Smooth muscle cell of the brain vasculature (primary cell): ENCODE measurements at regions not wholly inside any gene's neighbourhood (a gene's known extent, or its start where the extent isn't known, plus 50 kb on each side); places are given as distances from the start of the nearest gene placed in this dataset.
"Not testable (repeated sequence)": the region's sequence is repeated elsewhere in the genome, so short reads cannot be mapped to it uniquely, and the experiment has no call there.

Source experiments
- DNase-seq: peaks from one replicate; pipeline ENCODE4 v3.0.0-alpha.2; 2012; ENCODE audit warnings: low read depth, low spot score

DNA sequence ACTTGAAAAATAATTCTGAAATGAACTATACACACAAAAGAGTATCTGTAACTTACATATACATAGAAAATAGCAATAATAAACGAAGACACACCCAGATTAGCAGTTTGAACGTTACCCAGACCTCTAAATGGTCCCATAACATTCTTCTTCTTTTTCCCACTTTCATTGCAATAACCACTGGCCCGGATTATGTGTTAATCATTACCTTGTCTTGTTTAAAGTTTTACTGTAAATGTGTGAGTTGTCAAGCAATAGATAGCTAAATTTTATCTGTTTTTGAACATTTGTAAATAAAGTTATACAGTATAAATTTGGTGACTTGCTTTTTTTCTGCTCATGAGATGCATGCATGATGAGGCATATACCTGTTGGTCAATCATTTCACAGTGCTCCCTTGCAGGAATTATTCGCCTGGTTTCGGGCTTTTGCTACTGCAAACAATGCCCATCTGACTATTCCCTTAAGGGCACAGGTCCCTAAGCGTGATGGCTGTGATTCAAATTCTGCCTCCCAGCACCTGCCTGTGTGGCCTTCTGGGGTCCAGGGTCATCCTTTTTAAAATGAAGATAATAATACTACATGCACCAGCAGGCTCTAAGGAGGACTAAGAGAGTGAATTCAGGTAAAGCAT lies 66.1 kb downstream of the GADD45G start:
- no peak for DNase-seq

DNA sequence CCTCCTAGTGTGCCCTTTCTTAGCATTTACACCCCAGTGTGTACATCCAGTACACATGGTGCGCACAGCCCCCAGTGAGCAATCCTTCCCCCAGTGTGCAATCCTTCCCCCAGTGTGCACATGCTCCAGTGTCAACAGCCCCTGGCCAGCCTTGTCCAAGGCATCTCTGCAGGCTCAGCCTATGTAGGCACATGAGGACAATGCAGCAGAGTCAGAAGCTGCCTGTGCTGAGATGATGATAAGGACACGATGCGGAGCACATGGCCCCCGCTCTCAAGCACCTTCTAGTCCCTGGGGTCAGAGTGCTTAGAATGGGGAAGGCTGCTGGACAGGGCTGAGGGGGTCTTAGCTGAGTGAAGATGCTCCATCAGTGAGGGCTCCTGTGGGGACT lies 69.8 kb downstream of the GADD45G start:
- DNase-seq: no peak

DNA sequence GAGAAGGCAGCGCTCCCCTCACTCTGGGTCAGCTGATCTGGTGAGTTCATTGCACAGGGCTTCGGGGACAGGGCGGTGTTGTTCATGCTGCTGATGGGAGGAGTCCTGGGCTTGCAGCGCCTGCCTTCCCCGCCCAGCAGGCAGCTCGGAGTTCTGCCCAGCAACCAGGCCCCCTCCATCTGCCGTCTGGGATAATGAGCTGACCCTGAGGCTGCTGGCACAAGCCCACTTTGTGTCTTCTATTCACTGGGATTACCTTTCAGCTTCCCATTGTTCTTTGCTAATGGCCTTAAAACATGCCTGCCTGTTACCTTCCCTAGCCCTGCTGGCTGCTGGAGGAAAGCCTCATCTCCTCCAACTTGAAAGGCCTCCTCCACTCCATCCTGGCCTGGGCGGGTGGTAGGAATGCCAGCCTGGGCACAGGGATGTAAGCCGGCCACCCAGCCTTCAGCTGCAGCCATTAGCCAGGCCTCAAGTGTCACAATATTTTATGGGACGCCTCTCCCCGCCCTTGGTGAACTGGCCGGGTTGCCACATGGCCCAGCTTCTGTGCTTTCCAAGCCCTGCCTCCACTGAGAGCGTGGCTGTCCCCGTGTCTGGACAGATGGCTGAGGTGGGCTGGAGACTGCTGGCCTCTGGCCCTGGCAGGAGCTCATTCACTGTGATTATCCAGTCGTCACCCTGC lies 70.4 kb downstream of the GADD45G start:
- DNase-seq: no peak

DNA sequence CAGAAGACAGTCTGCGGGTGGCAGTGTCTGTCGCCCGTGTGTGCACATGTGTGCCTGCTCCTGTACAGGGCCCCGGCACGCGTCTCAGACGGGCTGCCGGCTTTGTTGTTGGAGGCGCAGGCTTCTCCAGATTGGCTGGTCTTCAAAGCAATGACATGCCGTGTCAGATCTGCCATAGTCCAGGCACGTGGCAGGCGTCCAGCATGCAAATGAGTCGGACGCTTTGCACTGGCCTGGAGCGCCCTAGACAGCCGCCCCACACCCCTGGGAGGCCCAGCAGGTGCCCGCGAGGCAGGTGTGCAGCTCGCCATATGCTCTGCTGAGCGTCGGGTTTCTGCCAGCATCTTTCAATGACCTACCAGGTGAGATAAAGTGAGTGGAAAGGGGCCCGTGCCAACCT lies 71.5 kb downstream of the GADD45G start:
- no peak for DNase-seq

DNA sequence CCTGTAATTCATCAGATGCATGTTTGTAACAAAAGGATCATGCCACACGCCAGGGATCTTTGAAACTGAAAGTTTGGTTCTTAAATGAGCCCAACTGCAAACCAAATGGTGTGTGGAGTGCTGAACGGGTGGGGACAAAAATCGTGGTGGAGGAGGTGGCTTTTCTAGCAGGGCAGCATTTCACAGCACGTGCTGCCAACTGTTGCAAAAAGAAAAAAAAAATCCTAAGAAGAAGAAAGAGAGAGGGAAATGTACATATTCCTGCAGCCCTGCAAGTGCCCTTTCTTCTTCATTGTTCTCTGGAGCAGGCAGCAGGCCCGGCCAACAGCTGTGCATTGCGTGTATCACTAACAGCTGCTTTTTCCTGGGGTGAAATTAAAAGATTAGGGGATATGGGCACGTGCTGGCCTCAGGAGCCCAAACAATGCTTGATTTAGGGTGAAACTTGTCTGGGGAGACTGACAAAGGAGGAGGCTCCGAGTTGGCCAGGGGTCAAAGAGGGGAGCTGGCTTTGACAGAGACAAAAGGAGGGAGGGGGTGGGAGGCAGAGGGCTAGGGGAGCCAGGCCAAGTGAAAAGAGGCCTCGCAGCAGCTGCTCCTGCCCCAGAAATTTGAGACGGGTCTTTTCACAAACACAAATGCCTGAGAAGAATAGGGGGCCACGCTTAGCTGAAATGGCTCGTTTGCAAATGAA lies 73.0 kb downstream of the GADD45G start:
- no peak for DNase-seq

DNA sequence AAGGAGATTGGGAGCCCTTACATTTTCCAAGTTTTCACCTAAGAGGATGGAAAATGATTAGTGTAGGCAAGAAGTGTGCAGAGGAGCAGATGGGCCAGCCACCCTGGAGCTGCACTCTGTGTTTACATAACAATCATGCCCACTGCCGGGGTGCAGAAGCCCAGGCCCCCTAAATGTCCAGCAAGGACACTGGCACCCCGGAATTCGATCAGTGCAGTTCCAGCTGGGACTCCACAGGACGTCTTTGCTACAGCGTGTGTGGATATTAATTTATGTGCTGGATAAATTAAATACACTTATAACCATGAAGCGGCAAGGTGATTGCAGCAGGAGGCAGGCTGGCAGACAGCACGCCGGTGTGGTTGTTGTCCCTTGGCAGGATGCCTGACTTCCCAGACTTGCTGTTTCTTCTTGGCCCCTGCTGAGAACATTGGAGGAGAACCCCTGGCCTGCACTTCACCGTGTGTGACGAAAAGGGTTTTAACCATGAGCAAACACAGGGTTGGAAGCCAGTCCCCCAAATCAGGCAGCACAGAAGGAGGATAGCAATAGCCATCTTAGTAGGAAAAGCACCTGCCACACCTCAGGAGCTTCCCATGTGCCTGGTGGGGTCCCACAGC lies 73.7 kb downstream of the GADD45G start:
- no peak for DNase-seq

DNA sequence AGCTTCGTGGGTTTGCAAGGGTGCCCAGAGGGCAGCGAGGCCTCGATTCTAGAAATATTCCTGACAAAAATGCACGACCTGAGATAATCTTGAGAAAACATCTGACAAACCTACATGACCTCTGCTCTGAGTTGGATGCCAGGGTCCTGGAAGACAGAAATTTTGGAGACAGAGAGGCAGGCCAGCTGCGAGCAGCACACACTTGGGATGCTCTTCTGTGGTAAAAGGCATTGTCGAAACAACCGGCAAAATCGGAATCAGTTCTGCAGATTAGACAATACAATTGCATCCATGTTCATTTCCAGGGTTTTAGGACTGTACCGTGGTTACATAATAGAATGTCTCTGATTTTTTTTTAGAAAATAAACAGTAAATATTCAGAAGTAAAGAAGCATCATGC lies 74.2 kb downstream of the GADD45G start:
- no peak for DNase-seq

DNA sequence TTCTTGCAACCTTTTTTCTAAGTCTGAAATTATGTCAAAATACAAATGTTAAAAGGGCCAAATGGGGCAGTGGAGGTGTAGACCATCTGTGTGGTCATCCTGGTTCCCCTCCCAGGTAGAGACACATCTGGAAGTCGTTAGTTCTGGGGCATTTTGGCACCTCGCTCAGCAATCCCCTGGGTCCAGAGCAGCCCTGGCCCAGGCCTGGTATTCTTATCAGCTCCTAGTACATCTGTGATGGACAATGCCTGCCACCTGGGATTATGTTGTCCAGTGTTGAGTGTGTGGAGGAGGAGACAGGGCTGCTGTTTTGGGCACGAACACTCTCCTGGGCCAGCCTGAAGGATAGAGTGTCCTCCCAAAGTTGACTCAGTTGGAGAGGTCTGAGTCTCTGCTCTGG lies 74.8 kb downstream of the GADD45G start:
- no peak for DNase-seq

DNA sequence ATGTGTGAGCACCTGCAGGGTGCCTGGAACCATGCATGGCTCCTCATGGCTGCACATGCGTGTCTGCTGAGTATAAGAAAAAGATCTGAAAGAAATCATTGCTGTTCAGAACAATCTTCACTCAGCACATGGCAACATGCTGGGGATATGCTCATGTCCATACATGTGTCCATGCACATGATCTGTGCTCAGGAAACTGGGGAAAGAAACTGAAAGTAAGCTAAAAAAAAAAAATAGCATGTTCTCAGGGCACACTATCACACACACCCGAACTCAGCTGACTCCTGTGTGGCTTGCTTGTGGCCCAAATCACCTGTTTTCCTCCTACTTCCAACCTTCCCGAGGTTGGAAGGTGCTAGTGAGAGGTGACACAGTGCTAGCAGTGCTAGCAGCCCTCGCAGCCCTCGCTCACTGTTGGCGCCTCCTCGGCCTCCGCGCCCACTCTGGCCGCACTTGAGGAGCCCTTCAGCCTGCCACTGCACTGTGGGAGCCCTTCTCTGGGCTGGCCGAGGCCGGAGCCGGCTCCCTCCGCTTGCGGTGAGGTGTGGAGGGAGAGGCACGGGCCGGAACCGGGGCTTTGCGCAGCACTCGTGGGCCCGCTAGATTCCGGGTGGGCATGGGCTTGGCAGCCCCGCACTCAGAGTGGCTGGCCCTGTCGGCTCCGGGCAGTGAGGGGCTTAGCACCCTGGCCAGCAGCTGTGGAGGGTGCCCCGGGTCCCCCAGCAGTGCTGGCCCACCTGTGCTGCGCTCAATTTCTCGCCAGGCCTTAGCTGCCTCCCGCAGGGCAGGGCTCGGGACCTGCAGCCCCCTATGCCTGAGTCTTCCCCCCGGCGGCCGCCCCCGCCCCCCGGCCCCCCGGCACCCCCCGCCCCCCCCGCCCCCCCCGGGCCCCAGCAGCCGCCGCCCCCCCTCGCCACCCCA lies 76.0 kb downstream of the GADD45G start:
- no peak for DNase-seq

DNA sequence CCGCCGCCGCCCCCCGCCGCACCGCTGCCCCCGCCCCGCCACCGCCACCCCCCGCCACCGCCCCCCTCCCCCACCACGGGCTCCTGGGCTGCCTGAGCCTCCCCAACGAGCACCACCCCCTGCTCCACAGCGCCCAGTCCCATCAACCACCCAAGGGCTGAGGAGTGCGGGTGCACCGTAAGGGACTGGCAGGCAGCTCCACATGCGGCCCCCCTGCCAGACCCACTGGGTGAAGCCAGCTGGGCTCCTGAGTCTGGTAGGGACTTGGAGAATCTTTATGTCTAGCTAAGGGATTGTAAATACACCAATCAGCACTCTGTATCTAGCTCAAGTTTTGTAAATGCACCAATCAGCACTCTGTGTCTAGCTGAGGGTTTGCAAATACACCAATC lies 76.7 kb downstream of the GADD45G start:
- DNase-seq: not testable (repeated sequence)

DNA sequence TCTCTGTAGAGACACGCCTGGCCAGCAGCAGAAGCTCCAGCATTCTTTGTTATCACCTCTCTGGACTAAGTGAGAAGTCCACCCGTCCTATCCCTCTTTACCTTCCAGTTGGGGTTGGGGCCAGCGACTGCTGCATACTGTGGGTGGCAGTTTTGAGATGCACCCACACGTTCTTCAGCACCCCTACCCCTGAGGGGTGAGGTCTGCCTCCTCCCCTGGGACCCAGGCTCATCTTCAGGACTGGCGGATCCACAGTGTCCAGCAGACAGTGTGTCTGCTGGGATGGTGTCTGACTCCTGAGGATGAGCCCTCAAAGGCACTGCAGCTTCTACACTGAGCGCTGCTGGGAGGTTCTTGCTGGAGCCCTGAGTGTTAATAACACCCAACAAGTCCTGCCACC lies 78.8 kb downstream of the GADD45G start:
- no peak for DNase-seq

DNA sequence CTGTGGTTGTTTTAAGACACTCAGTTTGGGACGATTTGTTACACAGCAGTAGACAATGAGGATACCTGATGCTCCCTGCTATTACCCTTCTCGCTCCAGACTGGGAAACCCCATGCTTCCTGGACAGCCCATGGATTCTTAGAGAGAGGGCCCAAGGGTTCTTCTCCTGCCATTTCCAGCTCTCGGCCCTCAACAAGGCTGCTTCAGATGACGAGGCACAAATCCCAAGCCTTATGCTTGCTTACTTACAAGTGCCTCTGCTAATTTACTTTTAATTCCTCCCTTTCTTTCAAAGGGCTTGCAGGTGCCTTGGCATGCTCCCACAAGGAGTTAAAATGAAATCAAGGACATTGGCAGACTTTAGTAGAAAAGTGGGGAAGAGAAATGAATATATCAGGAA lies 79.4 kb downstream of the GADD45G start:
- DNase-seq: no peak

DNA sequence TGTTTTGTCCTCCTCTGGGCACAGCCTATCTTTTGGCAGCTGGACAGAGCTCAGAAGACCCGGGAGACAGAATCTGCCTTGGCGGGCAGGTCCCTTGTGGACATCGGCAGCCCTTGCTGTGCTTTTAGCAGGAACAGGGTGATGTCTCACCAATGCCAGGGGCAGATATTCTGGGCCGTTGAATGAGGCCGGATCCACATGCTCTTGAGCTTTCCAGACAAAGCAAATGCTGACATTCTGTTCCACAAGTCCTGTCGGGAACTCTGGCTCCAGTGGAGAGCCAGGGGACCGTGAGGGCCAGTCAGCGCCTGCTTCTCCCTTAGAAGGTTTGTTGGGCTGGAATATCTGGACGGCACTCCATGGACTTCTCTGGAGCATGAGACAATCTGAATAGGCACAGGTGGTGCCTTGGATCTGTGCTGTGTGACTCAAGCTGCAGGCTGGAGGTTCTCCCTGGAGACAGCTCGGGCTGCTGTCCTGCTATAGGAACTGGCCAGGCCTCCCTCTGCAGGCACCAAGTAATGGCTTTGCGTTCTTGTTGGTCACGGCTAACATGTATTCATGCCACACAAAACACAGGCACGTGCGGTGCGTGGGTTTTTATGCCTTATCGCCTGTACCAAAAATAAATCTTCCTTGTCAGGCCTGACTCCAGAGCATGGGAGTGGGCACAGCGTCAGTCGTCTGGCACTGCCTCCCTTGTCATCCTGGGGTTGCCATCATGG lies 80.3 kb downstream of the GADD45G start:
- no peak for DNase-seq

DNA sequence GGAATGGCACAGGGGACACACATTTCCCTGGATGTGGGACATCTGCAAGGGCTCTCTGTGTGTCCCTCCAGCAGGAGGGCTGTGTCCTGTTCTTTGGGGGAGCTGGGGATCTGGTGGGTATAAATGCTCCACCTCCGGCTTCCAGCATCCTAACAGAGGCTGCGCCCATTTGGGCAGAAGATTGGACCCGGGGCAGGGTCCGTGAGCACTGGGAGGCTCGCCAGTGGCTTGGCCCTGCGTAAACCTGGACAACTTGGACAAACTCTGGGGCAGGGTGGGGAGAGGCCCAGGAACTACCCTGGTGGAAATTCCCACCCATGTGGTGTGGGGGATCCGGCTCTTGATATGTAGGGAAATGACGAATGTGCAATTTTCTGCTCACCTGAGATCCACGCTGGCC lies 80.9 kb downstream of the GADD45G start:
- DNase-seq: no peak

DNA sequence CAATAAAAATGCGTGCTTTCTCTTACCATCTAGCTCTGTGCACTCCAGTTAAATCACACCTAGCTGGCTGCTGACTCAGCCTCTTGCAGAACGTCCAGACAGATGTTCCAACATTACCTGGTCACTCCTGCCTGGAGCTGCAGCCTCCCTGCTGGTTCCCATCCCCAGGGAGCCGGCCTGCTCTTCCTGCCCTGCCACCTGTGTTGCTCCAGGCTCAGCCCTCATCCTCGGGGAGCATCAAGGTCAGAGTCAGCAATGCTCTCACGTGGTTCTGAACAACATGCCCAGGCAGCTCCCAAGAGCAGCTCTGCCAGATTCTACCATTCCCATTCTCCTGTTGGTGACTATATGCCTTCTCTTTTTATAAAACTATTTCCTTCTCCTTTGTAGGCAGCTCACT lies 81.3 kb downstream of the GADD45G start:
- no peak for DNase-seq

DNA sequence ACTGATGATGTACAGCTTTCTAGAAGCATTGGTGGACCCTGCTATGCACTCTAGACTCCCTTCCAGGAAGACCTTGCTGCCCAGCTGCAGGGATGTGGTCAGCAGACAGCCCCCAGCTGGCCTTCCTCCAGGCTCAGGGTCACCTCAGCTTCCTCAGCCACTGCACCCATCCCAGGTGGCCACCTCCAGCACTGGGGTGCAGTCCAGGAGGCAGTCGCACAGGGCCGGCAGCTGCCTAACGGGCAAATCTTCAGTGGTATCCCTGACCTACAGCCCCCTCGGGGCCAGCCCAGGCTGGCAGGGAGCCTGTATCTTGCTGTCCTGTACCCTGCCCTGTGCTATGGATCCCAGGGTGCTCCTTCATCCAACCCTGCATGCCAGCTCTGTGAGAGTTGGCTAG lies 81.8 kb downstream of the GADD45G start:
- DNase-seq: no peak

DNA sequence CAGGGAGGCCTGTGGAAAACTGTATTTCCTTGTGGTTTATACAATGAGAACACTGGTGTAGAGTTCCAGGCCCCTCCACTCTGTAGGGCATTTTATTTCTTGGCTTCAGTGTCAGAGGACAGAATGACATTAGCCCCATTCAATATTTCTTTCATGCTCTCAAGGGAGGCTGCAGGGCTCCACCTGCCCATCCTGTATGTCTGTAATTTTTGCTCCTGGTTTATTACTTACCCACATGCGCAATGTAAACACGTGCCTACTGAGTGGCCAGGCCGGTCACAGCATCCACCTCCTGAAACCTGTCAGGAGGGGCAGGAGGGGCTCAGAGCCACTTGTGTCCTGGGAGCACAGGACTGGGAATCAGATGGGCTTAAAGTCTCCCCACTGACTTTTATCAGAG lies 82.4 kb downstream of the GADD45G start:
- DNase-seq: no peak

DNA sequence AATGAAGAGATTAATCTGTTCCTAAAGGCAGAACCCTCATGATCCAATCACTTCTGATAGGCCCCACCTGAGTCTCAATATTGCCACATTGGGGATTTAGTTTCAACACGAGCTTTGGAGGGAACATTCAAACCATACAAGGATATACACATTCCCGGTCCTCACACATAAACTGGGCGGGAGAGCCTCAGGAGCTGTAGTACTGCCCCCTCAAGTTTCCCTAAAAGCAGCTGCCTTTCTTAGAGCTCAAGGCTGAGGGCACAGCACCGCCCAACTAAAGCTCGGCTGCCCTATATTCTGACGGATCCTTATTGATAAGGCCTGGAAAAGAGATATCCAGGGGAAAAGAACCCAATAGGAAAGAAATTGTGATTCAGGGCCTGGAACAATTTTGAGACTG lies 83.0 kb downstream of the GADD45G start:
- DNase-seq: no peak

DNA sequence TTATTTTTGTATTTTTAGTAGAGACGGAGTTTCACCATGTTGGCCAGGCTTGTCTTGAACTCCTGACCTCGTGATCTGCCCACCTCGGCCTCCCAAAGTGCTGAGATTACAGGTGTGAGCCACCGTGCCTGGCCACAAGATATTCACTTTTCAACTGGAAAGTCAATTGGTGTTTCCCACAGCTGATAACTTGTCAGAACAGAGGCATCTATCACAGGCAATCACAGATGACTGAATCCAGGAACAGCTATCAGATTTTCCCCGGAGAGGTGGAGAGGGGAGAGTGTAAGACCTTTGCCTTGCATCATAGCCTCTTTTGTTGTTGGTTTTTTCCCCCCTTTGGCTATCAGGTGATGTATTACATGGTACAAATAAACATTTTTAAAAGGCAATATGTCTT lies 84.5 kb downstream of the GADD45G start:
- not testable (repeated sequence) for DNase-seq

DNA sequence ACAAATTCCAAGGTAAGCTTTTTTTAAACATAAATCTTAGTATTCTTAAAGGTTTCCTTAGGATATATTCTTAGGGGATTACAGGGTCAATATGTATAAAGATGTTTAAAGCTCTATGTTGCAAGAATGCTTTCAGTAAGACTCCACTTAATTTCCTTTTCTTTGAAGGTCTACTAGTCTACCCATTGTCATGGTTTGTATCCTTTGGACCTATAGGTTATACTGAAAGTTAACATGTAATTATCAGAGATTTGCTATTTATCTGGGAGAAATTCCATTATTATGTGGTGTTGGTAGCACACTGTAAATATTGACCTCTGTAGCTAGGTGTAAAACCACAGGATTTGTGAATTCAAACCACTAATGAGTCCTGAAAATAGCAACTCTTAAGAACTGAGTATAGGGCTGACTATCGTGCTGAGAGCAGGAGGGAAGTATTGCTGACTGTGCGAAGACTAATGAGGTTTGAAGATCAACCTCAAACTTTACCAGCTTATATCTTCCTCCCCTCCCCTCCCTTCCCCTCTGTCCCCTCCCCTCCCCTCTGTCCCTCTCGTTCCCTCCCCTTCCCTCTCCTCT lies 85.6 kb downstream of the GADD45G start:
- DNase-seq: no peak

DNA sequence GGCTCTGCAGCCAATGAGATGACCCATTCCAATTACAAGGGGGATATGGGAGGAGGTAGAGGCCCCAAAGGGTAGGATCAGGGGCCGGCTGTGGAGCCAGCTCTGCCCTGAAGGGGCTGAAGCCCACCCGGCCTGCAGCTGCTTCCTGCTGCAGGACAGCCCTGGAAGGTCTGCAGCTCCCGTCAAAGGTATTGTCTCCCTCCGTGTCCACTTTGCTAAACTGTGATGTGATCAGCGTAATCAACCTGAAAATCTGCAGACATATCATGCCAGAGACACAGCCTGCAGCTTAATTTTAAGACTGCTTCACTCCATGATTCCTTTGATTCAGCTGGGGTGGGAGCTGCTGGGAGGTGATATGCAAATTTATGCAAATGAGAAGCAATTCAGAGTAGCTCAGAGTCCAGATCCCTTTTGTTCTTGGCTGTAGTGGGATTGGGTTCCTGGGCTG lies 90.7 kb downstream of the GADD45G start:
- DNase-seq: no peak
